Right lobe of liver (tissue), 4 donors: ENCODE measurements at regions not wholly inside any gene's neighbourhood (a gene's known extent, or its start where the extent isn't known, plus 50 kb on each side); places are given as distances from the start of the nearest gene placed in this dataset.

ENCODE experiments used
- POLR2A ChIP-seq: fragments of 450-650 bp; IDR thresholded peaks from one replicate; pipeline ENCODE4 v1.6.1; 2017; ENCODE audit warnings: antibody characterized with exemption, mild to moderate bottlenecking
- TF ChIP-seq, protein P1 (sequence below), 4 donors: fragments of 200-600 bp in 3 of 4; fragments of 450-650 bp in 1 of 4; IDR thresholded peaks; one replicate each; pipeline versions ENCODE4 v1.5.1 to v1.8.0; 2016 to 2022; ENCODE audit warnings: antibody characterized with exemption in 4 of 4, mild to moderate bottlenecking in 2 of 4
- donor health status: DM: no; HTN: no; CAD: no.
- donor health status: DM: no; HTN: no; CAD: no.
- donor health status: DM: no; HTN: yes; CAD: no.

DNA sequence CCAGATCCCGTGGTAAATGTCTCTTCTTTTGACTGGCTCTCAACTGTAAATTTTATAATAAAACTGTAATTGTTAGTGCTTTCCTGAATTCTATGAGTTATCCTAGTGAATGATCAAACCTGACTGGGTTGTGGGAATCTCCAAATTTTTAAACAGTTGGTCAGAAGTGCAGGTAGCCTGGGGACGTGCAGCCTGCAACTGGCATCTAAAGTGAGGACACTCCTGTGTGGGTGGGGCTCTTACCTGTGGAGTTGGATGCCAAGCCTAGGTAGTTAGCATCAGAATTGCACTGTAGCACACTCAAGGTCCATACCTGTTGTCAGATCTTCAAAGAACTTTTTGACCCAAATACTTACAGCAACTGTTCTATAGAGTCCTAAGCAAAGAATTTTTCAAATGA lies 207.1 kb upstream of the NBEA start:
- no peak for TF ChIP-seq POLR2A
- TF ChIP-seq, protein P1, sequence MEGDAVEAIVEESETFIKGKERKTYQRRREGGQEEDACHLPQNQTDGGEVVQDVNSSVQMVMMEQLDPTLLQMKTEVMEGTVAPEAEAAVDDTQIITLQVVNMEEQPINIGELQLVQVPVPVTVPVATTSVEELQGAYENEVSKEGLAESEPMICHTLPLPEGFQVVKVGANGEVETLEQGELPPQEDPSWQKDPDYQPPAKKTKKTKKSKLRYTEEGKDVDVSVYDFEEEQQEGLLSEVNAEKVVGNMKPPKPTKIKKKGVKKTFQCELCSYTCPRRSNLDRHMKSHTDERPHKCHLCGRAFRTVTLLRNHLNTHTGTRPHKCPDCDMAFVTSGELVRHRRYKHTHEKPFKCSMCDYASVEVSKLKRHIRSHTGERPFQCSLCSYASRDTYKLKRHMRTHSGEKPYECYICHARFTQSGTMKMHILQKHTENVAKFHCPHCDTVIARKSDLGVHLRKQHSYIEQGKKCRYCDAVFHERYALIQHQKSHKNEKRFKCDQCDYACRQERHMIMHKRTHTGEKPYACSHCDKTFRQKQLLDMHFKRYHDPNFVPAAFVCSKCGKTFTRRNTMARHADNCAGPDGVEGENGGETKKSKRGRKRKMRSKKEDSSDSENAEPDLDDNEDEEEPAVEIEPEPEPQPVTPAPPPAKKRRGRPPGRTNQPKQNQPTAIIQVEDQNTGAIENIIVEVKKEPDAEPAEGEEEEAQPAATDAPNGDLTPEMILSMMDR (IDR thresholded peaks at IDR 0.05) = no peak
